ENCODE measurements at regions not wholly inside any gene's neighbourhood (a gene's known extent, or its start where the extent isn't known, plus 50 kb on each side); places are given as distances from the start of the nearest gene placed in this dataset.
A peak's percentile ranks its signal among the peaks of the same experiment; 100 is the strongest.

GRCh38 chr3:5270666-5271371 lies 83.3 kb downstream of the EDEM1 start:
- no peak overlapping the region for H3K4me3 ChIP-seq (ENCODE audit: low read depth, low read length)
- DNase-seq (ENCODE audit: low read depth): no peak
- TF ChIP-seq CTCF (IDR thresholded peaks at IDR 0.05; ENCODE audit: insufficient read depth, low read length): no peak

- TF ChIP-seq CTCF (IDR thresholded peaks at IDR 0.05; ENCODE audit: insufficient read depth, low read length): no peak
- no peak overlapping the region for H3K4me3 ChIP-seq (ENCODE audit: low read depth, low read length)
- DNase-seq (ENCODE audit: low read depth): no peak
Observed at GRCh38 chr3:5271372-5271683, 83.8 kb downstream of the EDEM1 start.

GRCh38 chr3:5272387-5272786 lies 84.9 kb downstream of the EDEM1 start:
- no peak overlapping the region for H3K4me3 ChIP-seq (ENCODE audit: low read depth, low read length)
- DNase-seq (ENCODE audit: low read depth): no peak
- no peak for TF ChIP-seq CTCF (IDR thresholded peaks at IDR 0.05; ENCODE audit: insufficient read depth, low read length)

- H3K4me3 ChIP-seq (ENCODE audit: low read depth, low read length): no peak overlapping the region
- DNase-seq (ENCODE audit: low read depth): no peak
- no peak for TF ChIP-seq CTCF (IDR thresholded peaks at IDR 0.05; ENCODE audit: insufficient read depth, low read length)
Observed at GRCh38 chr3:5274091-5274490, 86.6 kb downstream of the EDEM1 start.

GRCh38 chr3:5275529-5275928 lies 88.0 kb downstream of the EDEM1 start:
- TF ChIP-seq CTCF (IDR thresholded peaks at IDR 0.05; ENCODE audit: insufficient read depth, low read length): no peak
- peak; percentile 4 for DNase-seq (ENCODE audit: low read depth)
- no peak overlapping the region for H3K4me3 ChIP-seq (ENCODE audit: low read depth, low read length)

GRCh38 chr3:5276934-5277333 lies 89.4 kb downstream of the EDEM1 start:
- TF ChIP-seq CTCF (IDR thresholded peaks at IDR 0.05; ENCODE audit: insufficient read depth, low read length): no peak
- DNase-seq (ENCODE audit: low read depth): no peak
- no peak overlapping the region for H3K4me3 ChIP-seq (ENCODE audit: low read depth, low read length)

GRCh38 chr3:5277612-5278236 lies 90.2 kb downstream of the EDEM1 start:
- no peak for TF ChIP-seq CTCF (IDR thresholded peaks at IDR 0.05; ENCODE audit: insufficient read depth, low read length)
- H3K4me3 ChIP-seq (ENCODE audit: low read depth, low read length): no peak overlapping the region
- DNase-seq (ENCODE audit: low read depth): no peak
